ENCODE measurements at regions not wholly inside any gene's neighbourhood (a gene's known extent, or its start where the extent isn't known, plus 50 kb on each side); places are given as distances from the start of the nearest gene placed in this dataset.

DNA sequence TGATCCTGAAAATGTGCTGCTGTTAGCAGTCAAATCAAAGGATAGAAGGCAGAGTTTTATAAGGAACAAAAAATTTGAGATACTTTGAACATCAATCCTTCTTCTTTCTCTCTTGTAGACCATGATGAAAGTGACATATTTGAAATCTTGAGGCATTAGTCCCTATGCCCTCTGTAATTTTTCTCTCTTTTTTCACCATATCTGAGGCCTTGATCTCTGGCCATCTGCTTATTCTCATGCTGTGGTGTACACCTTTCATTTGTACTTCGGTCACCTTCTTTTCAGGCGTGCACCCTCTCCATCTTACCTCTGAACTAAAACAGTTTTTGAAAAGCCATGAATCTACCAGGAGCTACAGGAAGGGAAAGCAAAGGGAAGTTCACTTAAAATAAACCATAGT is 420.9 kb downstream of the C12orf50 start:
- ChIA-PET CTCF (interaction anchor here (0.6 to 0.7 kb wide), 2 partner anchors 263 to 282 kb away, joined by 3 read pairs; no protein-coding TSS in a partner anchor), POLR2A (interaction anchor here (0.6 kb wide), 1 partner anchor 398 kb away, joined by 5 read pairs; no protein-coding TSS in a partner anchor)
- Histone ChIP-seq H3K9me3 (ENCODE audit: control insufficient read depth, insufficient read depth, low read depth, low read length) (no peaks in the 10 kb centered on the region), H3K4me3 (ENCODE audit: low read depth, low read length) (no peak overlapping the region), H3K36me3 (ENCODE audit: control insufficient read depth in 2 of 2, insufficient read depth in 1 of 2, low read length in 2 of 2) (no peaks in the 10 kb centered on the region), H3K4me1 (ENCODE audit: control insufficient read depth, insufficient read depth, low read length) (no peaks in the 10 kb centered on the region), H3K27ac (ENCODE audit: extremely low read depth, low read depth, low read length) (no peak overlapping the region)
- TF ChIP-seq, protein P1, sequence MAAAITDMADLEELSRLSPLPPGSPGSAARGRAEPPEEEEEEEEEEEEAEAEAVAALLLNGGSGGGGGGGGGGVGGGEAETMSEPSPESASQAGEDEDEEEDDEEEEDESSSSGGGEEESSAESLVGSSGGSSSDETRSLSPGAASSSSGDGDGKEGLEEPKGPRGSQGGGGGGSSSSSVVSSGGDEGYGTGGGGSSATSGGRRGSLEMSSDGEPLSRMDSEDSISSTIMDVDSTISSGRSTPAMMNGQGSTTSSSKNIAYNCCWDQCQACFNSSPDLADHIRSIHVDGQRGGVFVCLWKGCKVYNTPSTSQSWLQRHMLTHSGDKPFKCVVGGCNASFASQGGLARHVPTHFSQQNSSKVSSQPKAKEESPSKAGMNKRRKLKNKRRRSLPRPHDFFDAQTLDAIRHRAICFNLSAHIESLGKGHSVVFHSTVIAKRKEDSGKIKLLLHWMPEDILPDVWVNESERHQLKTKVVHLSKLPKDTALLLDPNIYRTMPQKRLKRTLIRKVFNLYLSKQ (tag by site-specific recombination; IDR thresholded peaks at IDR 0.05; ENCODE audit: borderline replicate concordance): no peak
- TF ChIP-seq ZNF544 (tag by site-specific recombination; IDR thresholded peaks at IDR 0.05) (no peak), ZNF561 (tag by site-specific recombination; IDR thresholded peaks at IDR 0.05; ENCODE audit: borderline replicate concordance) (no peak), PATZ1 (tag by site-specific recombination; IDR thresholded peaks at IDR 0.05) (no peak), ZNF423 (tag by site-specific recombination; IDR thresholded peaks at IDR 0.05) (no peak), ZNF324 (tag by site-specific recombination; IDR thresholded peaks at IDR 0.05) (no peak), ZNF10 (tag by site-specific recombination; IDR thresholded peaks at IDR 0.05) (no peak), ZNF146 (tag by site-specific recombination; IDR thresholded peaks at IDR 0.05) (no peak), YY1 (tag by site-specific recombination; IDR thresholded peaks at IDR 0.05) (no peak)
- TF ChIP-seq, protein P2, sequence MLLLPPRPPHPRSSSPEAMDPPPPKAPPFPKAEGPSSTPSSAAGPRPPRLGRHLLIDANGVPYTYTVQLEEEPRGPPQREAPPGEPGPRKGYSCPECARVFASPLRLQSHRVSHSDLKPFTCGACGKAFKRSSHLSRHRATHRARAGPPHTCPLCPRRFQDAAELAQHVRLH (tag by site-specific recombination; IDR thresholded peaks at IDR 0.05): no peak

- TF ChIP-seq, protein P2 (tag by site-specific recombination; IDR thresholded peaks at IDR 0.05): no peak
- no peak for TF ChIP-seq ZNF174 (tag by site-specific recombination; IDR thresholded peaks at IDR 0.05)
- no peaks in the 10 kb centered on the region for H3K36me3 ChIP-seq (ENCODE audit: control insufficient read depth in 2 of 2, insufficient read depth in 1 of 2, low read length in 2 of 2)
- no peak overlapping the region for H3K4me3 ChIP-seq (ENCODE audit: low read depth, low read length)
- no peaks in the 10 kb centered on the region for H3K9me3 ChIP-seq (ENCODE audit: control insufficient read depth, insufficient read depth, low read depth, low read length)
- H3K4me1 ChIP-seq (ENCODE audit: control insufficient read depth, insufficient read depth, low read length): no peaks in the 10 kb centered on the region
- no peak overlapping the region for H3K27ac ChIP-seq (ENCODE audit: extremely low read depth, low read depth, low read length)
- ChIA-PET CTCF (no interaction called here), POLR2A (no interaction called here)
Measured at GRCh38 chr12:87603727-87604126, 425.5 kb downstream of the C12orf50 start.

- H3K36me3 ChIP-seq (ENCODE audit: control insufficient read depth in 2 of 2, insufficient read depth in 1 of 2, low read length in 2 of 2): no peaks in the 10 kb centered on the region
- POLR2A ChIA-PET: no interaction called here
- TF ChIP-seq ZEB2 (tag by site-specific recombination; IDR thresholded peaks at IDR 0.05): no peak
- no peak for TF ChIP-seq ZNF184 (tag by site-specific recombination; IDR thresholded peaks at IDR 0.05)
- no peak for TF ChIP-seq ZNF768 (tag by site-specific recombination; IDR thresholded peaks at IDR 0.05)
- TF ChIP-seq ZNF843 (tag by site-specific recombination; IDR thresholded peaks at IDR 0.05): no peak
- no peak for TF ChIP-seq ZNF692 (tag by site-specific recombination; IDR thresholded peaks at IDR 0.05)
- H3K4me3 ChIP-seq (ENCODE audit: low read depth, low read length): no peak overlapping the region
- no peaks in the 10 kb centered on the region for H3K4me1 ChIP-seq (ENCODE audit: control insufficient read depth, insufficient read depth, low read length)
- no peak overlapping the region for H3K27ac ChIP-seq (ENCODE audit: extremely low read depth, low read depth, low read length)
- H3K9me3 ChIP-seq (ENCODE audit: control insufficient read depth, insufficient read depth, low read depth, low read length): no peaks in the 10 kb centered on the region
- CTCF ChIA-PET: no interaction called here
Measured at GRCh38 chr12:87599459-87599858, 429.7 kb downstream of the C12orf50 start.
